ENCODE measurements at regions not wholly inside any gene's neighbourhood (a gene's known extent, or its start where the extent isn't known, plus 50 kb on each side); places are given as distances from the start of the nearest gene placed in this dataset.

DNA sequence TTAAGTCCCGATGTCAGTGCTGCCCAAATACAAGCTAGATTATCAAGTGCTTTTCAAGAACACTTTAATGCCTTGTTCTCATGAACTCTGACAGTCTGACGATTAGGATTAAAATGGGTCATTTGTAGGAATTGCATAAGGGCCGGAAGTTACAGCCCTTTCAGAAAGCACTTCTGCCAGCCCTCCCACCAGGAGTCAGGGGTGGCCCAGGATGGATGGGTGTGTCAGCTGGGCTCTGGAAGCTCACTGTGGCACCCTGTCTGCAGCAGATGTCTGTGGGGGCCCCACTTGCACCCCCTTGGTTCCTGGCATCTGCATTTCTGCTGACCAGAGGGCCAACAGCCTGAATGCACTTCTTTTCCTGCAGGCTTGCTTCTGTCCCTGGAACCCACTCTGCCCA lies 712.7 kb downstream of the UQCRFS1 start:
- TF ChIP-seq POLR2A (IDR thresholded peaks at IDR 0.05): no peak
- TF ChIP-seq, protein P1, sequence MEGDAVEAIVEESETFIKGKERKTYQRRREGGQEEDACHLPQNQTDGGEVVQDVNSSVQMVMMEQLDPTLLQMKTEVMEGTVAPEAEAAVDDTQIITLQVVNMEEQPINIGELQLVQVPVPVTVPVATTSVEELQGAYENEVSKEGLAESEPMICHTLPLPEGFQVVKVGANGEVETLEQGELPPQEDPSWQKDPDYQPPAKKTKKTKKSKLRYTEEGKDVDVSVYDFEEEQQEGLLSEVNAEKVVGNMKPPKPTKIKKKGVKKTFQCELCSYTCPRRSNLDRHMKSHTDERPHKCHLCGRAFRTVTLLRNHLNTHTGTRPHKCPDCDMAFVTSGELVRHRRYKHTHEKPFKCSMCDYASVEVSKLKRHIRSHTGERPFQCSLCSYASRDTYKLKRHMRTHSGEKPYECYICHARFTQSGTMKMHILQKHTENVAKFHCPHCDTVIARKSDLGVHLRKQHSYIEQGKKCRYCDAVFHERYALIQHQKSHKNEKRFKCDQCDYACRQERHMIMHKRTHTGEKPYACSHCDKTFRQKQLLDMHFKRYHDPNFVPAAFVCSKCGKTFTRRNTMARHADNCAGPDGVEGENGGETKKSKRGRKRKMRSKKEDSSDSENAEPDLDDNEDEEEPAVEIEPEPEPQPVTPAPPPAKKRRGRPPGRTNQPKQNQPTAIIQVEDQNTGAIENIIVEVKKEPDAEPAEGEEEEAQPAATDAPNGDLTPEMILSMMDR (IDR thresholded peaks at IDR 0.05 in 4 of 5, conservative IDR thresholded peaks at IDR 0.05 in 1 of 5): no peak

Measured in gastrocnemius medialis (tissue), 4 donors.